Kidney epithelial cell (primary cell): ENCODE measurements at regions not wholly inside any gene's neighbourhood (a gene's known extent, or its start where the extent isn't known, plus 50 kb on each side); places are given as distances from the start of the nearest gene placed in this dataset.
"Not testable (repeated sequence)": the region's sequence is repeated elsewhere in the genome, so short reads cannot be mapped to it uniquely, and the experiment has no call there.

Experiments
- DNase-seq: peaks from one replicate; pipeline ENCODE4 v3.0.0-alpha.2; 2010; ENCODE audit warnings: low read depth
- H3K27me3 ChIP-seq: 2 replicates; pipeline ENCODE4 v1.6.0; 2011; ENCODE audit warnings: low read length; ENCODE audit not compliant: control insufficient read depth, insufficient read depth
- H3K36me3 ChIP-seq: 2 replicates; pipeline ENCODE4 v1.5.1; 2011; ENCODE audit warnings: low read length; ENCODE audit not compliant: control insufficient read depth, insufficient read depth
- H3K4me3 ChIP-seq: 2 replicates; pipeline ENCODE4 v1.5.1; 2011; ENCODE audit warnings: low read depth, mild to moderate bottlenecking, control low read depth, low read length
- CTCF ChIP-seq: IDR thresholded peaks from 2 replicates; pipeline ENCODE4 v1.5.1; 2011; ENCODE audit warnings: mild to moderate bottlenecking, moderate library complexity, low read length, control low read depth, inconsistent platforms; ENCODE audit not compliant: insufficient read depth, poor library complexity, severe bottlenecking

GRCh38 chr15:54776410-54776809 is 420.3 kb downstream of the RSL24D1 start:
- DNase-seq: no peak
- Histone ChIP-seq H3K4me3 (no peak overlapping the region), H3K36me3 (no peaks in the 10 kb centered on the region), H3K27me3 (no peaks in the 10 kb centered on the region)
- TF ChIP-seq CTCF: no peak

- no peaks in the 10 kb centered on the region for H3K36me3 ChIP-seq
- no peak for DNase-seq
- TF ChIP-seq CTCF: no peak
- H3K4me3 ChIP-seq: no peak overlapping the region
- no peaks in the 10 kb centered on the region for H3K27me3 ChIP-seq
Measured at GRCh38 chr15:54772663-54773062, 424.1 kb downstream of the RSL24D1 start.

GRCh38 chr15:54749461-54749860 is 447.3 kb downstream of the RSL24D1 start:
- not testable (repeated sequence) for DNase-seq, H3K27me3 ChIP-seq, H3K36me3 ChIP-seq, H3K4me3 ChIP-seq

- Histone ChIP-seq H3K27me3 (no peaks in the 10 kb centered on the region), H3K36me3 (no peaks in the 10 kb centered on the region), H3K4me3 (no peak overlapping the region)
- DNase-seq: no peak
- no peak for TF ChIP-seq CTCF
Measured at GRCh38 chr15:54722342-54722986, 474.3 kb downstream of the RSL24D1 start.

- no peaks in the 10 kb centered on the region for H3K27me3 ChIP-seq
- no peak for DNase-seq
- TF ChIP-seq CTCF: no peak
- no peaks in the 10 kb centered on the region for H3K36me3 ChIP-seq
- no peak overlapping the region for H3K4me3 ChIP-seq
Measured at GRCh38 chr15:54719325-54719724, 477.4 kb downstream of the RSL24D1 start.

- no peak for TF ChIP-seq CTCF
- no peak overlapping the region for H3K4me3 ChIP-seq
- H3K36me3 ChIP-seq: no peaks in the 10 kb centered on the region
- no peak for DNase-seq
- H3K27me3 ChIP-seq: no peaks in the 10 kb centered on the region
Measured at GRCh38 chr15:54707805-54708752, 488.7 kb downstream of the RSL24D1 start.
